Fibroblast of skin of left quadriceps (primary cell): ENCODE measurements at regions not wholly inside any gene's neighbourhood (a gene's known extent, or its start where the extent isn't known, plus 50 kb on each side); places are given as distances from the start of the nearest gene placed in this dataset.
"Not testable (repeated sequence)": the region's sequence is repeated elsewhere in the genome, so short reads cannot be mapped to it uniquely, and the experiment has no call there.

Source experiments
- DNase-seq, 2 experiments: peaks; one replicate each; pipeline ENCODE4 v3.0.0-alpha.2; 2013; ENCODE audit warnings: low read depth in 2 of 2

- DNase-seq, result no peak
Measured at GRCh38 chr5:131107128-131107527, 57.9 kb downstream of the HINT1 start.

GRCh38 chr5:131104169-131104808, 60.8 kb downstream of the HINT1 start:
- DNase-seq, result peak in 1 of 2 experiments; percentile 6

- DNase-seq, result peak in 1 of 2 experiments; percentile 47
Measured at GRCh38 chr5:131096774-131097710, 68.0 kb downstream of the HINT1 start.

GRCh38 chr5:131095561-131095960, 69.5 kb downstream of the HINT1 start:
- not testable (repeated sequence) for DNase-seq

- no peak for DNase-seq
Measured at GRCh38 chr5:131084436-131084835, 80.6 kb downstream of the HINT1 start.

GRCh38 chr5:131081913-131082488, 83.1 kb downstream of the HINT1 start:
- peak; percentile 75 to 77 for DNase-seq

GRCh38 chr5:131081374-131081773, 83.7 kb downstream of the HINT1 start:
- DNase-seq, result peak; percentile 63 to 64

GRCh38 chr5:131079232-131079631, 85.8 kb downstream of the HINT1 start:
- DNase-seq, result no peak

GRCh38 chr5:131068893-131069643, 96.0 kb downstream of the HINT1 start:
- DNase-seq, result no peak

- no peak for DNase-seq
Measured at GRCh38 chr5:131068076-131068475, 97.0 kb downstream of the HINT1 start.

GRCh38 chr5:131067636-131068035, 97.4 kb downstream of the HINT1 start:
- DNase-seq, result no peak

- DNase-seq, result no peak
Measured at GRCh38 chr5:131064669-131065371, 100.2 kb downstream of the HINT1 start.

GRCh38 chr5:131042021-131042789, 122.9 kb downstream of the HINT1 start:
- no peak for DNase-seq

GRCh38 chr5:131023498-131023865, 141.6 kb downstream of the HINT1 start:
- no peak for DNase-seq

GRCh38 chr5:131022811-131023497, 142.1 kb downstream of the HINT1 start:
- no peak for DNase-seq

GRCh38 chr5:131021646-131022045, 143.4 kb downstream of the HINT1 start:
- DNase-seq, result no peak

GRCh38 chr5:131019601-131020315, 145.3 kb downstream of the HINT1 start:
- DNase-seq, result no peak

GRCh38 chr5:131019111-131019510, 145.9 kb downstream of the HINT1 start:
- no peak for DNase-seq

GRCh38 chr5:131008329-131008728, 156.7 kb downstream of the HINT1 start:
- DNase-seq, result no peak
